DMS79 (cell line): ENCODE measurements at regions not wholly inside any gene's neighbourhood (a gene's known extent, or its start where the extent isn't known, plus 50 kb on each side); places are given as distances from the start of the nearest gene placed in this dataset.
"Not testable (repeated sequence)": the region's sequence is repeated elsewhere in the genome, so short reads cannot be mapped to it uniquely, and the experiment has no call there.

Experiments
- DNase-seq: peaks from one replicate; lab custom pipeline; 2025; lab: John Stamatoyannopoulos, UW

DNA sequence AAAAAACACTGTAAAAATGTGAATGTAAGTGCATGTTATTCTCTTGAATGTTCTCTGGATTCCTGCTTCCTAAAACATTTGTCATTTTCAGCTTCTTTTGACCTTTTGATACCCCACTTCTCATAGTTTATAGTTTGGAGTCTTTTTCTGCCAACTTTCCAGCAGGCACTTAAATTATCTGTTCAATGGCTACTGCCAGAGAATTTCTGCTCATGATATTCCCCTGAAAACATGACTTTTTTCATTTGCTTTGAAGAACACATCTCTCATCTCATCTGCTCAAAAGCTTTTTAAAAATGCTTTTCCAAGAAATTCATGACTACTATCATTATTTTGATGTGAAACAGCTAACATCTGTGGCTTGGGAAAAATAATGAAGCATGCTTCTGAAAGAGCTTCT, 269.7 kb upstream of the PCDH7 start:
- DNase-seq, result no peak

DNA sequence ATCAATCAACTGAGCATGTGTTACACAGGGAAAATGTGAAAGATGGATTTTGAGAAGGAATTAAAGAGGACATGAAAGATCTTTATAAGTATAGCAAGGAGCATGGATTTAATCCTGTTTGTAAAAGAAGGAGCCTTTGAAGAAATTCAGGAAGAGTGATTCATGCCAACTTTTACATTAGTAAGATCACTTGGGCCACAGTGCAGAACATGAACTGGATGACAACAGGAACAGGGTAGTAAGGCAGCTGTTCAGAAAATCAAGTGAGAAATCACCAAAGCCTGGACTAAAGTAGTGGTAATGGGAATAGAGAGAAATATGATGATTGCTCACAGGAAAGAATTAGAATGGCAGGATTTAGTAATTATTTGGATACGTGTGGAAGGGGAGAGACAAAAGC, 265.7 kb upstream of the PCDH7 start:
- DNase-seq, result no peak

DNA sequence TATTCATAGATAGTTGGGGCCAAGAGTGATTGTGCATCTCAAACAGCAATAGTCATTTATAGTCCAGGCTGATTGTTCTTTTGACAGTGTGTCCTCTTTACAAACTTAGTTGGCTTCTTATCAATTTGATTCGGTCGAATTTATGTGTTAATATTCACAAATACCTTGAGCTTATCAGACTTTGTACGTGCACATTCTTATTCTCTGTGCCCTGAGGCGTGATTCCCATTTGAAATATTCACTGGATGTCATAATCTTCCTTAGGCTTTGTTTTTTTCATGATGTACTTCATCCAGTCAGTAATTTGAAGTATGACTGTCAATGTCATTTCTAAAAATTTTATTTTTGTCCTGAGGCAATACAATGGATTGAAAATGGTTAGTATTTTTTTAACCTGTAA, 263.5 kb upstream of the PCDH7 start:
- DNase-seq, result no peak

DNA sequence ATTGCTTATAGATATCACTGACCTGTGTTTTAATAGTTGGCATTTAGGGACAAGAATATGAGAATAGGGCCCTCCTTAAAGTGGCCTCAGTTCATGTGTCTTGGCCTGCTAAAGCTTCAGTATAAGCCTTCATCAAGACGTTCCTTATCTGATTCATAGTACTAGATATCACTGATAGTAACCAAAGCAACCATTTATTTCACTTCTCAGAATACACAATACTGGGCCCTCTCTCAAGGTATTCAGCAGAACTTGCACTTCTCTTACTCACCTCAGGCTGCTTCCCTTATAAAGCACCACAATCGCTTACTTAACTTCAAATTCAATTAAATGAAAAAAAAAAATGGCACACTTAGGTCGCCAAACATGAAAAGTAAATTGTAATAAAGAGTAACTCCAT, 259.4 kb upstream of the PCDH7 start:
- no peak for DNase-seq

DNA sequence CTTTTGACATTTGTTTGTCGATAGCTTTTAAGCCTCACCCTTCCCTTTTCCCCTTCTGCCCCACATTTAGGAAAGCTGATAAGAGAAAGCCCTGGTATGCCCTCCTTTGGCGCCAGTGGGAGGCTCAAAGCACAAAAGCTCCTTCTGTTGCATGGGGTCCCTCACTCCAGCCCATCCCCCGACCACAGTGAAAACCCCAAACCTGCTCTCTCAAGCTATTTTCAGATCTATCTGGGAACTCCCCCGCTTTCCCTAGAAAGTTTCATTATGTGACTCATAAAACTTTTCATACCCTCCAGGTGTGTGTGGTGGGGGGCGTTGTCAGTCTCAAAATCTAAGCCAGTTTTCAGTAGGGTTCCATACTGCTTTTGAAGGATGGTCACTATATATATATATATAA, 259.0 kb upstream of the PCDH7 start:
- no peak for DNase-seq

DNA sequence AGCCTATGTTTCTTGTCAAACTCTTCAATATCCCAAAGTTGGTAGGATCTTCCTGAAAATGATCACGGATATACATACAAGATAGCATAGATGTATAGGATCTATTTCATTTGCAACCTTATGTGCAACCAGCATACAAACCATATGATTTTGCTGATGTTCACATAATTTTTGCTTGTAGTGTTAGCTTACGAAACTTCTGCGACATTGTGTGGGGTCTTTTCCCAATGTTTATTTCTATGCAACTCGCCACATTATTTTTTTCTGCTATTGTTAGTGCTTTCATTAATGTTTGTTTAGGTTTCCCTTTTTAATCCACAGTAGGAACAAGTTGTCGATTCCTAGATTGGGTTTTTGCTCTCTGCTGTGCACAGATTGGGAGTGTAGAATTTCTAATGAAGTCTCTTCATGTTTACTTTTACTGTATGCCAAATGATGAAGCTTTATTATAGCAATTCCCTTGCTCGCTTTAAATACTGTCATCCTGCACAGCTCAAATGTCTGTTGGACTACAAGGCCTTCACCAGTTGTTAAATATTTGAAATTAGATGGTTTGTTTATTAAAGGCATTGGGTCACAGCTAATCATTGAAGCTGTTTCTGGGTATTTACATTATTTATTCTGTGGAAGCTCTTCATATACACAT, 257.6 kb upstream of the PCDH7 start:
- DNase-seq, result no peak

DNA sequence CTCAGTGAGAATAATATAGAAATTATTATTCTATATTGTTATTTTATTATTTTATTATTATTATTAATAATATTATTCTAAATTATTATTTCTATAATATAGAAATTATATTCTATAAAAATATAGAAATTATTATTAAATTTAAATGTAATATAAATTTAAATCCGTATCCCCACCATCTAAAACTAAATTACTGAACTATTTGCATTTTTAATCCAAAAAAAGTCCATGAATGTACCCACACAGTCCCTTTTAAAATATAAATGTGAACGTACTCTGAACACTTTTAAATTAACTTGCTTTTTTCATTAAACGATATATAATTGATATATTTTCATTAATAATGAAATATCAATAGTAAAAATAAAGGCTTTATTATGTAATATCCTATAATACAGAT, 248.3 kb upstream of the PCDH7 start:
- DNase-seq, result no peak

DNA sequence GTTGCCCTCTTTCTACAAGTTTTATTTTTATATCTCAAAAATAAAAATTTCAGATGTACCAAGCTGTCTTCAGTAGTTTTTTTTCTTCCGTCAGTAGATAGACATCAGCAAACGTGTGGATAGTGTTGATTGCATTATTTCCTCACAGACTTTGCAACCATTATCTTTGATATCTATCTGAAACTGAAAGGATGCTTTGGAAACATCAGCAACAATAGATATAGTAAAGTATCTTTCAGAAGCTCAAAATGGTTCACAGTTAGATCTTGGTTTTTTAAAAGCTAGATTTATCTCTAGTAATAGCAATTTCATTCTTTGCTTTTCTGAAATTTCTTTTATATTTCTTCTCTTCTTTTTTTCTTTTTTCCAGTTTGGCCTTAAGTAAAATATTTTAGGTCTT, 246.9 kb upstream of the PCDH7 start:
- no peak for DNase-seq

DNA sequence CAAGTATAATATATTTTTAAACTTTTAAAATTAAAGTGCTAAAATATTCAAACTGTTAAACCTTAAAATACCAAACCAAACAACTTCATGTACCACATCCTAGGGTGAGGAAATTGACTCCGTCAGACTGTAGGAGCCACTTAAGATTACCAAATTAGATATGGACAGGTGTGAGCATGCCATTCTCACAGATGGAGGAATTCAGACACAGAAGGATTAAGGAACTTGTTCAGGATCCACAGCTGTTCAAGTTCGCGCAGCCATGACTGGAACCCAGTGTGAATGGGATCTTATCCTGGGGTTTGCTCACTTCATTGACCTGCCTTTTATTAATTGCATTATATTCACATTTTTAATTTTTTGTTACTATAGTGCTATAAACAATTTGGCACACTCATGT, 224.9 kb upstream of the PCDH7 start:
- no peak for DNase-seq

DNA sequence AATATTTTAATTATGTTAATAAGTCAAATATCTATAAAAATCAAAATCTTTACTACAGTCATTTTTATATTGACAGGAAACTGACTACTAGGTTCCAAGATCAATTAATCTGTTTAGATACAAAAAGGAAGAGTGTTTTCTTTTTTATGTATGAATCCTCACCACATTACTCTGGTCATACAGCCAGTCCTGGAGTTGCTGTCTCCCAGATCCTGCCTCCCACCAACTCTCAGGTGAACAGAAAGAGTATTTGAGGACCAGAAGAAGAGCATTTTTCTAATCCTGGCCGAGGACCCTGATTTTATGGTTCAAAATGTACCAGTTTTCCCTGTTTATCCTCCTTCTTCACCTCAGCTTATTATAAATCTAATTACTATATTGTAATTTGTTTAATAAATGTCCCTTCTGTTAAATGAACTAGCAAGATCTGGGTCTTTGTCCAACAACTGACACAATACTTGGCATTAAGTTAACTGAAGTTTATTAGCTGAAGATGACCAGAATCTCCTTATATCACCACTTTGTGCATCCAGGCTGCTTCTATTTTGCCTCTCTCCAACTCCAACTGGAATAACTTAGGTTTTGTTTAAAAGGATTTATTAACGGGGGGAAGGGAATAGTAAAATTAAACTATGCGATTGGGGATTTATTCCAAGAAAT, 224.4 kb upstream of the PCDH7 start:
- DNase-seq, result no peak

DNA sequence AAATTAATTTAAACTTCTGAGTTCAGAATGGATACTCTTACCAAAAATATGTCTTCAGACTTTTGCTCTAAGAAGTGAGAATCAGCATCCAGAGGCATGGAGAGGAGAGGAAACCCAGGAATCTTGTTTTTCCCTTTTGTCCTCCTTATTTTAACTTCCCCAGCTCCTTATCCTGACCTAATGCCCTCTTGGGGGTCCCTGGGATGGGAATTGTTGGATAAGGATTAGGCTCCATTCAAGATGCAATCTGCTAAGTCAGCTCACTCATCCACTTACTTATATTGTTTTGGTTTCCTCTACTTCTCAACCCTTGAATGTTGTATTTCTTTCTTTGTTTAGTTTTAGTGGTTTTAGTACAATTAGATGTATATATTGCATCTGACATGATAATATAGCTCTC, 208.4 kb upstream of the PCDH7 start:
- no peak for DNase-seq

DNA sequence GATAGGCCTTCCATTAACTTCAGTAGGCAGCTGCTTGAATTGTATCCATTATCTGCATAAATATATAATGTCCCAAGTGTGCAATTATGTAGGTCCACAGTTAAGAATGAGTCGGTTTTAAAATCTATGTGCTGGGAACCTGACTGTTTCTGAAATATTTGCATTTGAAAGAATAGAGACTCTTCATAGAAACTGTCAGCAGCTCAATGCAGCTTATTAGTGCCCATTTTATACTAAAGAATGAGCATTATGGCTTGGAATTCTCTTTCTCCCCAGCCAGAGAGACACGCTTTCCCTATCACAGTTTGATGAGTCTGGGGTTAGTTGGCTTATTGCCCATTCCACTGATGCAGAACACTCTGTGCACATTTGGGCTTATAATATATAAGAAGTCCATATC, 202.0 kb upstream of the PCDH7 start:
- no peak for DNase-seq

DNA sequence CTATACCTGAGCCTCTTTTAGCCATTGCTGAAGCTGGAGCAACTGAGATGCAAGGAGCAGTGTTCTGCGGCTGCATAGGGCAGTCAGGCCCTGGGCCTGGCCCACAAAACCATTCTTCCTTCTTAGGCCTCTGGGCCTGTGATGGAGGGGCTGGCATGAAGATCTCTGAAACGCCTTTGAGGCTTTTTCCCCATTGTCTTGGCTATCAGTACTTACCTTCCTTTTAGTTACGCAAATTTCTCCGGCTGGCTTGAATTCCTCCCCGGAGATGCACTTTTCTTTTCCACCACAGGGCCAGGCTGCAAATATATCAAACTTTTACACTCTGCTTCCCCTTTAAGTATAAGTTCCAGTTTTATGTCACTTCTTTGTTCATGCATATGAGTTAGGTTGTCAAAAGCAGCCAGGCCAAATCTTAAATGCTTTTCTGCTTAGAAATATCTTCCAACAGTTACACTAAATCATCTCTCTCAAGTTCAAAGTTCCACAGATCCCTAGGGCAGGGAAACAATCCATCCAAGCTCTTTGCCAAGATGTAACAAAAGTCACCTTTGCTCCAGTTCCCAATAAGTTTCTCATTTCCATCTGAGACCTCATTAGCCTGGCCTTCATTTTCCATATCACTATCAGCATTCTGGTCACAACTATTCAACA, 194.4 kb upstream of the PCDH7 start:
- DNase-seq, result no peak

DNA sequence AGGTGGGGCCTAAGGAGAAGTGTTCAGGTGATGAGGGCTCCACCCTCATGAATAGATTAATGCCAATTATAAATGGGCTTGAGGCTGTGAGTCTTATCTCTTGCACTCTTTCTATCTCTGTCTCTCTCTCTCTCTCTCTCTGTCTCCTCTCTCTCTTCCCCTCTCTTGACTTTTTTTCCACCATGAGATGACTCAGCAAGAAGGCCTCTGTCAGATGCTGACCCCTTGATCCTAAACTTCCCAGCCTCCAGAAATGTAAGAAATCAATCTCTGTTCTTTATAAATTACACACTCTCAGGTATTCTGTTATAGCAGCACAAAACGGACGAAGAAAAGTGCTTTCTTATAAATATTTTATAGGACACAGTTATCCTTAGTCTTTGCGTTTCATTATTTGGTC, 184.9 kb upstream of the PCDH7 start:
- no peak for DNase-seq

DNA sequence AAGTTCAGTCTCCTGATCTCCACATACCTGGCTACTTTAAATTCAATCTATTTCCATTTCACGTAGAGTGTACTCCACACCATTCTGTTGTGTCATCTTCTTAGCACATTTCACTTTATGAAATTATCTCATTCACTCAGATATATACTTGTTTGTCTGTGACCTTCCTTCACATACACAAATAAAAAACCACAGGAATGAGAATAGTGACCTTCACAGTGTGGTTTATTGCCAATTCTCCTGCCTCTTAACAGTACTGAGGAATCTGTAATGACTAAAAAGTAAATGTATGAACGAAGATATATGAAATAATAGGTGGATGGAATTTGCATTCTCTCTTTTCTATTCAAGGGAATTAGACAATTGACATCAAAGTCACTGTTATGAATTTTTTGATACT, 183.9 kb upstream of the PCDH7 start:
- DNase-seq, result no peak

DNA sequence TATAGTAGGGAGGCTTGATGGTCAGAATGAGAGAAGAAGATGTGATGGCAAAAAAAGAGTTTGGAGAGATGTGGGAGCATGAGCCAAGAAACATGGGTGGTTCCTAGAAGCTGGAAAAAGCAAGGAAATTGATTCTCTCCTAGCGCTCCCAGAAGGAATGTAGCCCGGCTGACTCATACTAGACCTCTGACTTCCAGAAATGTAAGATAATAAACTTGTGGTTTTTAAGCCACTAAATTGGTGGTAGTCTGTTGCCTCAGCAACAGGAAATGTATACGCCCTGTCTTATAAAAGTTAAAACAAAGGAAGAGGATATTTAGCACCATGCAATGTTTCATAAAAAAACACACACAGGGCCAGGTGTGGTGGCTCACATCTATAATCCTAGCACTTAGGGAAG, 182.7 kb upstream of the PCDH7 start:
- no peak for DNase-seq

DNA sequence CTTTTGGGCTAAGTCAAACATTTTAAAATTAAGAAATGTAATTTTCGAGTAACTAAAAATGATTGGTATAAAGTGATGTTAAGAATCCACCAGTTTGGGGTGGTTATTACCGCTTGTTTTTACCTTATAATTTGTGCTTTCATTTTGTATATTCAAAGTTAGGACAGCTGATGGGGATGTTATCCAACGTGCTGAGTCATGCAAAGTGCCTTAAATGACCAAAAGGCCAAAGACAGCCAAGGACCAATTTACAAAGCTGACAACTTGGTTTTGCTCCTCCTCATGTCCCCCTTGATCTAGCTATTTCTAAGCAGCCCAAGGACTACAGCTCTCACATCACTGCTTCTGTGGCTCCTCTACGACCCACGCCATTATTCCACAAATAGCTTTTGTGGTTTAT, 181.4 kb upstream of the PCDH7 start:
- no peak for DNase-seq

DNA sequence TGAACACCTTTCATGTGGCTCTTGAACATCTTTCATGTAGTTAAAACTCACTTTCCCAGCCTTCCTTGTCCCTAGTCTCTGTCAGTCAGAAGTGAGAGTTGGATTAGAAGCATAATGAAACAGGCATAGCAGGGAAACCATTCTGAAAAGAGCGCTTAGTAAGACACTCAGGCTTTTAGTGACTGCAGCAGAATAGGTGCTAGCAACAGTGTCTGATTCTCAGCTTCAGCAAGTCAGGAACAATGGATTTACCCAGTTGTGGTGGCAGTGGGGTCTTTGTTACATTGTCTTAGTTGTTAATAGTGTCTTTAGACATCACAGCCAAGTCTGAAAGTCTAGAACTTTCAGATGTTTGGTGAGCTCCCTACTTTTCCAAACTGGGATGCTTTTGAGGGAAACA, 177.1 kb upstream of the PCDH7 start:
- DNase-seq, result no peak

DNA sequence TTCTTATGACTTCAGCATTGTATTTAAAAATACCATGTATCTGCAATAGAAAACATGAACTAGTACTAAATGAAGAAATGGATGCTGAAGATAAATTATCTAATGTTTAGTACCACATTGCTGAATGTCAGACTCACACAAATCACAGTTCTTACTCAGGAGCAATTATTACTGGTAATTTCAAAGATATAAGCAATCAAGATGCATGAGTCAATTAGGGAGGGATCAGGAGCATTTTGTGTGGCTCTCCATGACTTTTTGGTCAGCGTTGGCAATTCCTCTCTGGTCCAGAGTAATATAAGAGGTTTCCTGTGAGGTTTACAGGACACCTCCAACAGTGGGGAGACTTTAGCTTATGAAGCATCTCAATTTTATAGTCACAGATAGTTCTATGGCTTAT, 167.0 kb upstream of the PCDH7 start:
- no peak for DNase-seq

DNA sequence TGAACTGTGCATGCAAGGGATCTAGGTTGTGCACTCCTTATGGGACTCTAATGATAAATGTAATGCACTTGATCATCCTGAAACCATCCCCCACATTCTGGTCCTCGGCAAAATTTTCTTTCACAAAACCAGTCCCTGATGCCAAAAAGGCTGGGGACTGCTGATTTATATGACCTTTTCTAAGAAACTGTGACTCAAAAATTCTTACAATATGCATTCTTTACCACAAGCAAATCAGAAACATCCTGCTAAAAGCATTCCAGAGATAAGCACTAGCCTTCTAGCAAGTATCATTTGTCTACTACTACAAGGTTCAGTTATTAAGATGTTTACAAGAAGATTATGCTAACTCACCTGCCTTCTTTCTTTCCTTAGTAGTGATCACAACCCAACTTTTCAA, 166.5 kb upstream of the PCDH7 start:
- no peak for DNase-seq

DNA sequence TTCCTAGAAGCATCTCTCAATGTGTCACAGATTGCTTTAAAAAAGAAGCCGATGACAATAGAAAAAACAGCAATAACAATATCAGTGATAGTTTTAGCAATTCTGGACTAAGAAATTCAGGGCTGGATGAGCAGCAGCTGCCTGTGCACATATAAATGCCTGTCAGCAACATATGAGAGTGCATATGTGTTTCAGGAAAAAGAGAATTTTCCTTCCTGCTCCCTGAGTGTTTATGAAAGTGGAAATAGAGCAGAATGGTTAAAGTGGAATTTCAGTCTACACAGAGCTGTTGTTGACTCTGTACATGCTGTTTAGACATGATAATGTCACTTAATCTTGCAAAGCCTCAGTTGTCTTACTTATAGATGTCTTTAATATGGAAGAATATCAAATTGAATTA, 164.4 kb upstream of the PCDH7 start:
- no peak for DNase-seq

DNA sequence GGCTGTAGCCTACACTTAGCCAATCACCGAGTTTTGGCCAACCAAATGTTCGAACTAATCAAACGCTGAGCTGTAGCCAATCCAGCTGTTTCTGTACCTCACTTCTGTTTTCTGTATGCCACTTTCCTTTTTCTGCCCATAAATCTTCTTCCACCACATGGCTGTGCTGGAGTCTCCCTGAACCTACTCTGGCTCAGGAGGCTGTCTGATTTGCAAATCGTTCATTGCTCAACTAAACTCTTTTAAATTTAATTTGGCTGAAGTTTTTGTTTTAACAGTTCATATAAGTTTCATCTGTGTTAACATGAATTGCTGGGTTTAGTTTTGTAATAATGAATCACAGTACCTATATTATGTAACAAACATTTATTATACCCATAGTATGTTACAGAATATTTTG, 160.7 kb upstream of the PCDH7 start:
- no peak for DNase-seq

DNA sequence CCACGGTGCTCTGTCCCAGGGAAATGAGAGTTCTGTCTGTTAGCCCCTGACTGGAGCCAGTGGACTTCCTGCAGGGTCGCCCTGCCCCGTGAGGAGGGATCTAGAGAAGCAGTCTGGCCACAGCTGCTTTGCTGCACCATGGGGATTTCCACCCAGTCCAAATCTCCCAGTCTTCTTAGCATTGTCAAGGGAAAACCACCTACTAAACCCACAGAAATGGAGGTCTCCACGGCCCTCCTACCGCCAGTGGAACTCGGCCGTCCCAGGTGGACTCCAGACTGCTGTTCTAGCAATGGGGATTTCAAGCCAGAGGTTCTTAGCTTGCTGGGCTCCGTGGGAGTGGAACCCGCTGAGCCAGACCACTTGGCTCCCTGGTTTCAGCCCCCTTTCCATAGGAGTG, 133.3 kb upstream of the PCDH7 start:
- no peak for DNase-seq

DNA sequence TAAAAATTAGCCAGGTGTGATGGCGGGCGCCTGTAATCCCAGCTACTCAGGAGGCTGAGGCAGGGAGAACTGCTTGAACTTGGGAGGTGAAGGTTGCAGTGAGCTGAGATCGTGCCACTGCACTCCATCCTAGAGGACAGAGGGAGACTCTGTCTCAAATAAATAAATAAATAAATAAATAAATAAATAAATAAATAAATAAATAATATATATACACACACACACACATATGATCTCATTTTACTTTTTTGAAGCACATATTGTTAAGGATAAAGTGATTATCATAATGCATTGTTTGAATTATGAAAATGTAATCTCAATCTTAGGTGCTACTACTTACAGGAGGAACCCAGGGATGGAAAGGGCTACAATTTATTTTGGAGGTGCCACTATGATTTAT, 130.5 kb upstream of the PCDH7 start:
- not testable (repeated sequence) for DNase-seq
